ENCODE measurements at regions not wholly inside any gene's neighbourhood (a gene's known extent, or its start where the extent isn't known, plus 50 kb on each side); places are given as distances from the start of the nearest gene placed in this dataset.

DNA sequence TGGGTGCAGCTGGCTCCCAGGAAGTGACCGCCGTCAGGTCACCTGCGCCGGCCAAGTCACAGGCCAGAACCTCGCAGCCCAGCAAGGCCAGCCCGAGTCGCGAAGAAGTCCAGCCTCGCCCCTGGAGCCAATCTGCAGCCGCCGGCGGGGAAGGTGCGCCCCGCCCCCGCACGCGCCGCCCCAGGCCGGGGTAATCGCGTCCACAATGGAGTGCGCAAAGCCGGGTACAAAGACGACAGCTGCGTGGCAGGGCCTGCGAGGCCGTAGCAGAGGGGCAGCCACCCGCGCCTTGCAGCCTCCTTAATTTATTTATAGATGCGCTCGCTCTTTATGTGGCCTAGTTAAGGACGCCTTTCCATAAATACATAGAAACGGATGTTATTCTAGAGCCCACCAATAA lies 139.4 kb upstream of the CPEB2 start:
- DNase-seq: peak in 14 of 56 donors; percentile 2 to 61 (median 16)

DNA sequence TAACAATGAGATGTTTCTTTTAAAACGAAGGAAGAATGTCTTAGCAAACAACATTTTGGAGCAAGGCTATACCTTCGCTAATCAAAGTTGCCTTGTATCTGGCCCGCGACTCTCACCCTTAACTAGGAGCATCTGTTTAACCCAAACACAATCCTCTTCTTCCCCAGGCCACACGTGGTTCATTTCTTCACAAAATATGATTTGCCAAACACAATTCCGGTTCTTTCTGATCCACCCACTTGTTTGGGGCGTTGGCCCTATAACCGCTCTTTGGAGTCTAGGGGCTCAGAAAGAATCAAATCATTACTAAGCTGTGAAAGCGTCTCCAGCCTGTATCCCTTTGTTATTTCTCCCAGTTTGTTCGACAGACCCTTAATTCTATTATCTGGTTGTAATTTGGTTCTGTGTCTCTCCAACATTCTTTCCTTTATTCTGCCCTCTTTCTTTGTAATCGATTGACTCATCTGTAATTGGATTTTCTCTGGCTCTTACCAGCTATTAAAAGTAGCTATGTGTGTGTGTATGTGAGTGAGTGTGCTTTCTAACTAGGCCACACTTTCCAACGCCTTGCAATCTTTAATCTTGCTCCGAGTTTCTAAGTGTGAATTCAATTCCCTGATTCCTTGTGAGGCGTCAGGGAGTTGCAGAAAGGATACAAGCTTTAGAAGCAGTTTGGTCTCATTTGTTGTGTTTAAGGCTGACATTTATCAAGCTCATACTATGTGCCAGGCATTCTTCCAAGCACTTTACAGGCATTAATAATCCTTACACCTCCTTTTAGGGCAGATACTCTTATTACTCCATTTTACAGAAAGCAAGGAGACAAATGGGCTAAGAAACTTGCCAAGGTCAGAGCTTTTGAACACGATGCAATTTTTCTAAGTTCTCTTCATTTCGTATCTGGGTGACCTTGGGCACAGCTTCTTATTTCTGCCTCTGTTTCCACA lies 138.6 kb upstream of the CPEB2 start:
- peak in 1 of 56 donors; percentile 5 for DNase-seq

DNA sequence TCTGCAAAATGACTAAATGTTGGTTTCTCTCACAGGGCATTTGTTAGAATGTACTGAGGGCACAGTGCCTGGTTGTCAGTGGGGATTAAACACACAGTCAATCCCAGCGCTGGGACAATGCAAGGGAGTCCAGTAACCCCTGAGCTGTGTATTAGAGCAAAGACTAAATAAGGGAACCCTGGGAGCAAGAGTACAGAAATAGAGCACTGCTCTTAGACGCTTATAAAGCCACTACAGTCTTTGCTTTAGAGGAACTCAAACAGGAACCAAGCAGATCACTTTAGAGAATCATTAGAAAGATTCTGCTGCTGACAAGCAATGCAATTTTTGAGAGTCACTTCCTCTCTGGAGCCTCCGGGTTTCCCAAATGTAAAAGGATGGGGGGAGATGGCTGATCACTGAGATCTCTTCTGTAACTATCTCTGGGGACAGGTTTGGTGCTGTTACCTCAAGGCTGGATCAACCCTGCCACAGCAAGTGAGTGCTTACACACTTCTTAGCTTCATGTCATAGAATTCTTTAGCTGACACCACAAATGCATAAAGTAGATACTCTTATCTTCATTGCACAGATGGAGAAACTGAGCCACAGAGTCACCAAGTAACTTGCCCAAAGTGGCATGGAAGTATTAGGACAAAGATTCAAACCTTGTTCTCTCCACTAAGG lies 137.8 kb upstream of the CPEB2 start:
- DNase-seq: no peak

DNA sequence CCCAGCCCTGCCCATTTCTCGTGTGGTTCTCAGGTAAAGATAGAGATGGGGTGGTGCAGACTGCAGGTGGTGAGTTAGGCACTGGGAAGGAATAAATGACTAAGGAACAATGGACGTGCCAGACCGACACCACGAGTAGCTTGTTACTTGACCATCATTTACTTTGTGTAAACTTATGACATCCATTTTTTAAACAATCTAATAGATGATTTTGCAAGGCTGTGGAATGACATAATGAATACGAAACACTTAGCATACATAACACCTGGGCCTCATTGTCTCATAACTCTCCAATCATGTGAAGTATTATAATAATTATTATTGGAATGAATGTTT lies 137.3 kb upstream of the CPEB2 start:
- no peak for DNase-seq

DNA sequence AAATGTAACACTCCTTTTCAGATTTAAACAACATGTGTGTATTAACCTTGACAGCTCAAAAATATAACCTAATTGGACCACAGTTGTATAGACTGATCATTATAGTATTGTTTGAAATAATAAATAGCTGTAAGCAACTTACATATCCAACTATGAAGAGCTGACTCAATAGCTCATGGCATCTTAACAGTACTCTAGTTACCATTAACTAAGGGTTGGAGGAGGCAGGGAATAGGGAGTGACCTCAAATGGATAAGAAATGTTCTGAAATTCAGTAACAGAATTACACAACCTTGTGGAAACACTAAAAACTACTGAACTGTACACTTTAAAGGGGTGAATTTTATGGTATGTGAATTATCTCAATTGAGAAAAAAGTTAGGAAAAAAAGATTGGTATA lies 136.5 kb upstream of the CPEB2 start:
- DNase-seq: no peak

DNA sequence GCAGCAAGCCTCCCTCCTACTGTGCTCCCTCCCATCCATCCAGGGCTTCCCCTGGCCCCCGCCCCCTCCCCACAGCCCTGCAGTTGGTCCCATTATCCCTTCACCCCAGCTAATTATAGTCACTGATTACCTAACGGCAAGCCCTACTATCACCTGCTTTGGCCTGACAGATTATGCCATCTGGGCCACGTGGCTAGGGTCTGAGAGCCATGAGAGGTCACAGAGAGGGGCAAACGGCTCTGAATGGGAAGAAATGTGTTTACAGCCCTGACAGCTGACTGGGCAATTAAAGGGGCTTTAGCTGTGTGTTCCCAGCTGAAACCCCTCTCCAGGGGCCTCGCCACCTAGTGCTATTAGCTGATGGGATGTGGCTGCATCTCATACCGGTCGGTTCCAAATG lies 134.4 kb upstream of the CPEB2 start:
- no peak for DNase-seq

DNA sequence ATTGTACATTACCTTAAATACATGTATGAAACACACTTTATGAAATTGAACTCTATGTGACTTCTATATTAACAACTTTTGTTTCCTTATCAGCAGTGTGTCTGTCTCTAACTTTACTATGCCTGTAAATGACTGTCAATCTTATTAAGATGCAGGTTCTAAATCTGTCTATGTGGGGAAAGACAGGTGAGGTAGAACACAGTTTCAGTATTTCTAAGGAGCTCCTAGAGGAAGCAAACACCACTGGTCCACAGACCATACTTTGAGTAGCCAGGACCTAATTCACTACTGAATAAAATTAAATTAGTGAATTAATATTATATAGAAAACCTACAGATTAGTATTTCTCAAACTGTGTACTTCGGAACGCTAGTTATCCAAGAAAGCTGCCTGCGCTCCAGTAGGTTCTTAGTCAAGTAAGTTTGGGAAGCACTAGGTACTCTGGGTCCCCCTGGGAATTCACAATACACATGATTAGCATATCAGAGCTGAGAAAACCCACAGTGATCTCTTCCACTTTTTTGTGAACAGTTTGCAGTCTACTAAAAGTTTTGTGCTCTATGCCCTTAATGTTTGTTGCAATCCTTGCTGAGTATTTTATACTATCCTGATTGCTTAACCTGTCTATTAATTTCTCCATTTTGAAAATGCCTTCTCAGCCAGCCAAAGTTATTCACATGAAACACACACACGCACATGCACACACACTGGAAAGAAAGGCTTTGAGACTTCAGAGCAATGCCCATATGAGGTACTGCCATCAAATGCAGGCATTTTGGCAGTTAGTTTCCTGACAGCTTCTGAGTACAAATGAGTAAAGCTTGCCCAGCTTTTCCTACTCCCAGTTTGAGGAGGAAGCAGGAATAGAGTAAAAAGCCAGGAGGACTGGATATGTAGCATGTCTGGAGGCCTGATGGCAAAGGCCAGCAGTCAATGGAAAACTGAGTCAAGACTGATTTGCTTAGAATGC lies 133.6 kb upstream of the CPEB2 start:
- no peak for DNase-seq

DNA sequence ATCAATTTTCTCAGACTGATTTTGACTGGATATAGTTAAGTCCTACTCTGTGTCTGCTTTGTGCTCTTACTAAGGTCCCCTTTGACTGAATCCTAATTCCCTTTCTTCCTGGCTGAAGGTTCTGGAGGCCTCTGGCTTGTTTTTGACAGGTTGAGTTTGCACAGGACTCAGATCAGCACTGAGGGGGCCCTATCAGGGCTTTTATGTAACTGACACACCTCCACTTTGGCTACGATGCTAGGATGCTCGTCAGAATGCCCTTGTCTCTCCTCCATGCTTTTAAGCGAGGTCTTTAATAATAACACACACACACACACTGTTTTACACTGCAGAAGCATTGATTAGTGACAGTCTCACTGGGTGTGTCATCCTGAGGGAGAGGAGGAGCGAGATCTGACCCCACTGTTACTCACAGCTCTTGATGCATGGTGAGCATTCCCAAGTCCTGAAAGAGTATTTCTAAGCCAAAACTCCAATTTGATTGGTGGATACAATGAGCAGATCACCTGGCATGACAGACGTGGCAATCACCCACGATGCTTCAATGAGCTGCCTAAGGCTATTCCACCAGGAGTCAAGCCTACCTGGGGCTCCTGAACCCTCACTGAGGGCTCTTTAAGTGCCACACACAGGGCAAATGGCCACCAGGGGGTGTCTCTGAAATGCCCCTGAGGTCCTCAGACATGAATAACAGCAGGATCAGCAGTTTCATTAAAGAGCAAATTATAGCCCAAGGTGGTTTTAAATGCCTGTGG lies 130.4 kb upstream of the CPEB2 start:
- no peak for DNase-seq

DNA sequence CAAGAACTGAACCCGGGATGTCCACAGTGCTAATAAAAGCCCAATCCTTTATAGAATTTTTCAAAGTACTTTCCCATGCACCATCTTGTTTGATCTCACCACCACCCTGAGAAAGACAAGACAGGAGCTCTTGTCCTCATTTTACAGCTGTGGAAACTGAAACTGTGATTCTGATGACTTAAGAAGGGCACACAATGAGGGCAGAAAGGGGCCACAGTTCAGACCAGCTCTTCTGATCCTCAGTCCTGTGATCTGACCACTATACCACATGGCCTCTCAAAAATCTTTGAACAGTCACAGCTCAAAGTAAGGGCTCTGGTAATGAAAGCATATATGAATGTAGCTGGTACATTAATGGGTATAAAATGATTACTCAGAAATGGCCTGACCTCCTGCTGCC lies 127.3 kb upstream of the CPEB2 start:
- DNase-seq: no peak

DNA sequence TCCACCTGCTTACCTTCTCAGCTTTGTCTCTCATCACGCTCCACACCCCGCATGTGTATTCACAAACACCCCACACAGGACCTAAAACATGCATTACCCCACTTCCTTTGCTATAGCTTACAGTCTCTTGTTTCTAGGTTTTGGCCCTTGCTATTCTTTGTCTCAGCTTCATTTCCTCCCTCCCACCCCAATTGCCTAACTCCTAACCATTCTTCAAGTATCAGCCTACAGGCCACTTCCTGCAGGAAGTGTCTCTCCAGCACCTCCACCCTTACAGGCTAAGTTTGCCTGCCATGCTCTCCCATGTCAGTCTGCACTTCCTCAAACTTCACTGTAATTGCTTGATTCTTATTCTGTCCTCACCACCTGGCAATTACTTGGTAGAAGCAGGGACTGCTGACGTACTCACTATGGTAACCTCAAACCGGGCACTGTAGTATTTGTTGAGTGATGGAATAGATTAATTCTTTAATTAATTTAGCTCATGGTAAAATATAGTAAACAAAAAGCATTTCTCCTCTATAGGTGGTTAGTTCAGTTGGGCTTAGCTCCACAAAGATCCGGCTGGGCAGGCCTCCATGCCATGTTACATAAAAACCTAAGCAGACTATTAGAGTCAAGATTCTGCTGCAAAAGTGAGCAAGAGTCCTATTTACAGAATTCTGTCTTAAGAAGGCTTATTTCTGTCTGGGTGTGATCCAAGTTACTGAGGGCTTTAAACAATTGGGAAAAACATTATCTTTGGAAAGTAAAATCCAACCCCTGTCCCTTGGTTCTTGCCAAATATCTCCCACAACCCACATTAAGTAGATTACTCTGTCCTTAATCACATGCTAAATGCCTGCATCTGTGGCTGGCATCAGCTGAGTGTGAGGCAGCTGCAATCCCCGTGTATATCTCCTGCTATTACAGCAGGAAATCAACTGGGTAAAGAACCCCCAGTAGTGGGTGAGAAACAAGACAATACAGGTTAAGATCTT lies 124.7 kb upstream of the CPEB2 start:
- peak in 4 of 56 donors; percentile 5 to 17 (median 12) for DNase-seq

DNA sequence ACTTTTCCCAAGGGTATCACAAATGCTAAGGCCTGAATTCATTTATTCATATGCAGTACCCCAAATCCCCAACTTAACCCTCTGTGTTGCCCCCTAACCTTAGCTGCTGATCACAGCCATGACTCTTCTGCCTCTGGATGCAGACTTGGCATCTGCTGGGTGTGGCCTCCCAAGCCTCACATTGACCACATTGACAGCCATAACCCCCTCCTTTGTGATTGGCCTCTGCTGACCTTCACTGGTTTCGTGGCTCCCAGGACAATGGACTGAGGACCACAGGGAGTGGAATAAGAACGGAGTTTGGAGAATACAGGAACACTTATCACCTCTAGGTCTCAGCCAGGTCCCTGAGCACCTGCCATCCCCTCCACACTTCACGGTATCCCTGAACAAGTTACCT lies 123.6 kb upstream of the CPEB2 start:
- no peak for DNase-seq

DNA sequence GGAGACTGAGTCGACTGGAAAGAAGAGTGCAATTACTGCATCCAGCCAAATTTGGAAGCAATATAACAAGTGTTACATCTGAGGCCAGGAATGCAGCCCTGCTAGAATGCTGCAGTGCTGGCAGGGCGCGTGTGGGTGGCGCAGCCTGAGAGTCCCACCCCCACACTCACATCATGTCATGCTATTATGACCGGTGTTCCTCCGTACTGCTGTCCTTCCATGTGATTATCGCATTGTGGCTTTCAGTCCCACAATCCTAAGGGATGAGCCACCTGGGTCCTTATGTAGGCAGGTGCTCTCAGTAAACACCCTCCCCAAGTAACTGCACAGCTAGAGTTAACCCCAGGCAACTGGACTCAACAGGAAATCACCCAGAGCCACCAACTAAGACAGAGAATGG lies 122.6 kb upstream of the CPEB2 start:
- DNase-seq: peak in 1 of 56 donors; percentile 2

DNA sequence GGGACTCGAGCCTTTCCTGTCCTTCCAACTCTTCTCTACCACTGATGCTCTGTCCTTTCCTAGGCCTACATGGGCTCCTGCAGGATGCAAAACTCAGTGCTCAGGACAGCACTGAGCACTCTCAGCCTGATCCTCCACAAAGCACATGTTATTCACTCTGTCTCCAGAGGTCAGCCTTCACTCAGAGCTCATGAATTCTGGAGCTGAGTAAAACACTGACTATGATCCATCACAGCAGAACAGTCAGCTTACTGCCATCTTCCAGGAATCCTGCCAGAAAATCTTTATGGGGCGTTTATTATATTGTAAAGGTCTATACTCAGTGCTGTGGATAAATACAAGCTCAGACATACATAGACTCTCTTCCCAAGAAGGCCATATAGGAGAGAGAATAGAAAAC lies 121.5 kb upstream of the CPEB2 start:
- DNase-seq: no peak

DNA sequence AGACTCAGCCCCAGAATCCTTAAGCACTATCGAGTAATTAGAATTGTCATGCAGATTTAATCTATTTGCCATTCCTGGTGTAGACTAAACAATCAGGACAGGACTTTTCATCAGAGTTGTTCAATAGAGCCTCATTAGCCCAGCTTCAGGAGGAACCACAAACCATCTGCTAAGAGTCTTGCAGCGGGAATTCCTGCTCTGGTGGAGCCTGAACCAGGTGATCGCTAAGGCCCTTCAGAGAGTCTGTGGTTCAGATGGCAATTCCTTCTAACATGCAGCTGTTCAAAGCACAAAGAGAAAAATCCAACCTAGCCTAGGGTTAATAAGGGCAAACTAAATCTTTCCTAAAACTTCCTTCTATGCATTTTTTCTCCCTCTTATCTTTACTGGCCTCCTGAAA lies 119.1 kb upstream of the CPEB2 start:
- DNase-seq: no peak

DNA sequence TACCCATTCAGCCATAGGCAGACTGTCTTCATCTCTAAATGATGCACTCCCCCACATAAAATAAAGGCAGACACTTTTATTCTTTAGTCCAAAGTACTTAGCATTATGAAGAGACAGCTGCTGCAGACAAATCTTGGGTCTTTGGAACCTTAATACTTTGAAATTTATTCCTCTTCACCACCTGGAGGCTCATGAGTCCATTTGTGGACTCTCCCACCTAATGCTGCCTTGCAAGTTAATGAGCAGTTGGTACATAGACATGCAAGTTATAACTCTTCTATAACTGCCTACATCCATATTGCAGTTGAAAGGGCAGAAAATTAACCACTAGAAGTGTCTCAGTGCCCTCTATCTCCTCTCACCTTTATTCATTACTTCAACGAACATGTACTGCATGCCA lies 118.6 kb upstream of the CPEB2 start:
- DNase-seq: no peak

DNA sequence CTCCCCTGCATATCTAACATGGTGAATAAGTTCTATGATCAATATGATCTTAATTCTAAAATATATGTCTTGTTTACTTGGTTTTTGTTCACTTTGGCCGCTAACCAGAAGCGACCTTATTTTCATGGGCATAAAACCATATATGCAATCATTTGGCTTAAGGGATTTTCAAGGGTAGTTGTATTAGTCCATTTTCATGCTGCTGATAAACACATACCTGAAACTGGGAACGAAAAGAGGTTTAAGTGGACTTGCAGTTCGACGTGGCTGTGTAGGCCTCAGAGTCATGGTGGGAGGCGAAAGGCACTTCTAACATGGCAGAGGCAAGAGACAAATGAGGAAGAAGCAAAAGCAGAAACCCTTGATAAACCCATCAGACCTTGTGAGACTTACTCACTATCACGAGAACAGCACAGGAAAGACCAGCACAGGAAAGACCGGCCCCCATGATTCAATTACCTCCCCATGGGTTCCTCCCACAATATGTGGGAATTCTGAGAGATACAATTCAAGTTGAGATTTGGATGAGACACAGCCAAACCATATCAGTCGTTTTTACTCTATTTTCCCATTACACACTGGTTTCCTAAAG lies 114.3 kb upstream of the CPEB2 start:
- DNase-seq: no peak

DNA sequence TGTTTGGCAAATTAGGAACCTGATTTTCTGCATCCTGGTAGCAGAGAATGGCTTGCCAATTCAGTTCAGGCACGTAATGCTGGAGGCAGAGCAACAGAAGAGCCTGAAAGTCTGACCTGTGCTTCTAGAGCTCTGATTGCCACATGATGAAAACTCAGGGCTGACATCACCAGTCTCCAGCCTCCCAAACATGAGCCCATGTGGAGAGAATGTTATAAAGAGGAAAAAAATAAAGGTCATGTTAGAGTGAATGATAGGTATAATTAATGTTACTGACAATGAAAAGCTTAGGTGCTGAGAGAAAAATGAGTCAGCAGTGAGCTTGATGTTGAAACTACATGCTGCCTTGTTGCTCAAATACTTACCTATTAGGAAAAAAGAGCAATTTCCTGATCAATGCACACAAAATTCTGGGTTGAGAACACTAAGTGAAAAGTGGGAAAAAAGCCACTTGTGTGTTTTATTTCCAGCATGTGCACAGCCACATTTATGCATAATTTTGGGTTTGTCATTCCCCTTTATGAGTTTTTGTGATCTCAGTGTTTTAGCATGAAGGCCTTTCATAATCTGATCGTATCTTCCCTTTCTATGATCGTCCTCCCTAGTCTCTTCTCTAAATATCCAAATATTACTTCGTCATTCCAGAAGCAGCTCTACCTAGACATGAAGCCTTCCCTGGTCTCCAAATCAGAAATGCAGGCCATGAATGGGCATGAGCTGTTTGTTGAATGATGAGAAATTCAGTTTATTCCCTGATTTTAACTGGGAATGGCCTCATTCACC lies 113.3 kb upstream of the CPEB2 start:
- DNase-seq: no peak

DNA sequence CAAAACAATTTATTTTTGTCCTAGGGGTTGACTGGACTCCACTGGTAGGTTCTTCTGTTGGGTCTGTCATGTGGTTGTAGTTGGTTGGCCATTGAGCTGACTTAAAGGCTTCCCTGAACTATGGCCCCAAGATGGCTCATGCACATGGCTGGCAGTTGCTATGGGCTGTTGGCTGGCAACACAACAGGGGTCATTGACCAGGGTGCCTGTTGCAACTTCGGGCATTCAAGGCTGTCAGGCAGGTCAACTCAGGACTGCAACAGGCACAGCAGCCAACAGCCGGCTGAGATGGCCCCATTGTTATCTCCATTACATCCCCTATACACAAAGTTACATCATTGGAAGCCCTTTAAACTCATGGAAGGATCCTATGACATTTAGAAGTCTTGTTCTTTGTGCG lies 109.7 kb upstream of the CPEB2 start:
- no peak for DNase-seq

DNA sequence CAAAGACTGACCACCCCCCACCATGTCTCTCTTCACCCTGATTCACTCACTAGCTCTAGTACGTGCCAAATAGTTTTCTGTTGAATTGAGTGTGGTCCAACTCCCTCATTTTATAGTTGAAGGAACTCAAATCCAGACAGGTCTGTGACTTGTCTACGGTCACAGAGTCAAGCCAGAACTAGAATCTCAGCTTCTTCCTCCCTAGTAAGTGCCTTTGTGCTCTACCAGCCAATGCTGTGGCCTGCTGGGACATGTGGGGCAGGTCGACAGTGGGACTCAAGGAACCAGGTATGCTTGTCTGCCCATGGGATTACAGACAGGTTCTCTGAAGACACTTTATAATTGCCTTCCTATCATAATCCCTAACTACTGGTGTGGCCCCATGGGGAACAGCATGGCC lies 108.6 kb upstream of the CPEB2 start:
- DNase-seq: no peak
